ENCODE measurements at regions not wholly inside any gene's neighbourhood (a gene's known extent, or its start where the extent isn't known, plus 50 kb on each side); places are given as distances from the start of the nearest gene placed in this dataset.
"Not testable (repeated sequence)": the region's sequence is repeated elsewhere in the genome, so short reads cannot be mapped to it uniquely, and the experiment has no call there.

DNA sequence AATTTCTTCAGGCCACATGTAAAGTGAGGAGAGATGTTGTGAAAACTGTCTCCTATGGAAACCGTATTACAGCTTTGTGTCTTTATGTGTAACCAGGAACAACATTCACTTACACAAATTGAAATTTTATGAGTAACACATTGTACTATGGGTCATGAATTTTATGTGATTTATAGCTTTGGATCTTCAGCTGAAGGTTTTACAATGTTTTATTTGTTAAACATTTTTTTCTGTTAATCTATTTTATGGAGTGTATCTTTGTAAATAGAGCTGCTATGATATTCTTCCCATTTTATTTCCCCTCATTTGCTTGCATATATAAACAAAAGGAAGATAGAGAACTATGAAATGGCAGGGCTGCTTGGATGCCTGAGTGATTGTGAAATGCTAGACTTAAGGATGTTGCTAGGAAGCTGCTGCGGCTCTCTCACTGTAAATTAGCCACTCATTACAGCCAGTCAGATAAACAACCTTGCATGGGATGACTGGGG is 104.5 kb upstream of the PCLO start:
- no peak overlapping the region for H3K4me3 ChIP-seq
- TF ChIP-seq EP300 (IDR thresholded peaks at IDR 0.05) (no peak), POLR2A (IDR thresholded peaks at IDR 0.05) (no peak), POLR2AphosphoS5 (IDR thresholded peaks at IDR 0.05) (no peak)
- TF ChIP-seq, protein P1, sequence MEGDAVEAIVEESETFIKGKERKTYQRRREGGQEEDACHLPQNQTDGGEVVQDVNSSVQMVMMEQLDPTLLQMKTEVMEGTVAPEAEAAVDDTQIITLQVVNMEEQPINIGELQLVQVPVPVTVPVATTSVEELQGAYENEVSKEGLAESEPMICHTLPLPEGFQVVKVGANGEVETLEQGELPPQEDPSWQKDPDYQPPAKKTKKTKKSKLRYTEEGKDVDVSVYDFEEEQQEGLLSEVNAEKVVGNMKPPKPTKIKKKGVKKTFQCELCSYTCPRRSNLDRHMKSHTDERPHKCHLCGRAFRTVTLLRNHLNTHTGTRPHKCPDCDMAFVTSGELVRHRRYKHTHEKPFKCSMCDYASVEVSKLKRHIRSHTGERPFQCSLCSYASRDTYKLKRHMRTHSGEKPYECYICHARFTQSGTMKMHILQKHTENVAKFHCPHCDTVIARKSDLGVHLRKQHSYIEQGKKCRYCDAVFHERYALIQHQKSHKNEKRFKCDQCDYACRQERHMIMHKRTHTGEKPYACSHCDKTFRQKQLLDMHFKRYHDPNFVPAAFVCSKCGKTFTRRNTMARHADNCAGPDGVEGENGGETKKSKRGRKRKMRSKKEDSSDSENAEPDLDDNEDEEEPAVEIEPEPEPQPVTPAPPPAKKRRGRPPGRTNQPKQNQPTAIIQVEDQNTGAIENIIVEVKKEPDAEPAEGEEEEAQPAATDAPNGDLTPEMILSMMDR (IDR thresholded peaks at IDR 0.05) = no peak
- no peaks in the 10 kb centered on the region for H3K9me3 ChIP-seq
- H3K36me3 ChIP-seq = no peaks in the 10 kb centered on the region
- no peak overlapping the region for H3K27ac ChIP-seq
- DNase-seq (ENCODE audit: low spot score in 2 of 2) = no peak
- H3K4me1 ChIP-seq = no peaks in the 10 kb centered on the region
- WGBS = 43% methylated on average over 2 of the region's 2 CpGs
- no peaks in the 10 kb centered on the region for H3K27me3 ChIP-seq

DNA sequence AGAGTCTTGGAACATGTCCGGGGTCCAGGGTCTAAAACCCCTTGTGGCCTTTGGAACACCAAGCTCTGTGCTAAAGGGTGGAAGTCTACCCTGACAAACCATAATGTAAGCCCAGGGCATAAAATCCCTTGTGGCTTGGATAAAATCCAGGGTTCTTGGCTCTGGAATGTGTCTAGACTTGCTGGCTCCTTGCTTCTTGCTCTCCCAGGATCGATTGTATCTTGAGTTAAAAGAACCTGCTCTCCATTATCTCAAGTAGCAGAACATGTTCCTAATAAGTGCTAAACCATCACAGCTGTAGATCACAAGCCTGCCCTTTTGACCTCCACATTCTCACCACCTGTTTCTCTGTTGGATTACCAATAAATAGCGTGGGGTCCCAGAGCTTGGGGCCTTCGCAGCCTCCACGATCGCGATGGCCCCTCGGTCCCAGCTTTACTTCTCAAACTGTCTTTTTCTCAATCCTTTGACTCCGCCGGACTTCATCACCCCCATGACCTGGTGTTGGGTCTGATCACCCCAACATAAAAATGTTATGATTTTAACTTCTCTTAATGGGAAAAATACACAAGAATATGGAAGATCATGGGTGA is 100.9 kb upstream of the PCLO start:
- WGBS = 80% methylated on average over 10 of the region's 10 CpGs
- not testable (repeated sequence) for DNase-seq (ENCODE audit: low spot score in 2 of 2); H3K27ac ChIP-seq; H3K9me3 ChIP-seq; H3K4me3 ChIP-seq; H3K36me3 ChIP-seq; H3K4me1 ChIP-seq; H3K27me3 ChIP-seq

DNA sequence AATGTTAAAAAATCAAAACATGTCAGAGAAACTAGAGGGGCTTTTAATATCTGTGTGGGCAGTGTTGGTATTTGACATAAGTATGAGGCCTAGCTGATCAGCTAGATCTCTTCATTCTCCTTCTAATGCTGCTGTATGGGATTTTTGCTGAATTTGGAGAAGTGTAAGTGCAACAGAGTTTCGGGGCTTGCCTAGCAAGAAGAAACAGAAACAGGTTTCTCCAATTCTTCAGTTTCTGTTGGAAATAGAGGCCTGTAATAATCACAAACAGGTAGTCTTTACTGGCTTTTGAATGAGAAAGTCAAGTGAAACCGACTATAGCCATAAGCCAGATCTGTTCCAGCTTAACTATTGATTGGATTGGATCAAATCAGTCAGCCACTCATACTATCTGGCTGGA is 96.4 kb upstream of the PCLO start:
- H3K4me3 ChIP-seq = no peak overlapping the region
- H3K27me3 ChIP-seq = no peaks in the 10 kb centered on the region
- no peaks in the 10 kb centered on the region for H3K9me3 ChIP-seq
- no peak for DNase-seq (ENCODE audit: low spot score in 2 of 2)
- no peaks in the 10 kb centered on the region for H3K4me1 ChIP-seq
- no peak overlapping the region for H3K27ac ChIP-seq
- TF ChIP-seq, protein P1 (IDR thresholded peaks at IDR 0.05) = no peak
- TF ChIP-seq EP300 (IDR thresholded peaks at IDR 0.05) (no peak), POLR2AphosphoS5 (IDR thresholded peaks at IDR 0.05) (no peak), POLR2A (IDR thresholded peaks at IDR 0.05) (no peak)
- no peaks in the 10 kb centered on the region for H3K36me3 ChIP-seq
- WGBS = 88% methylated on average over 2 of the region's 2 CpGs

DNA sequence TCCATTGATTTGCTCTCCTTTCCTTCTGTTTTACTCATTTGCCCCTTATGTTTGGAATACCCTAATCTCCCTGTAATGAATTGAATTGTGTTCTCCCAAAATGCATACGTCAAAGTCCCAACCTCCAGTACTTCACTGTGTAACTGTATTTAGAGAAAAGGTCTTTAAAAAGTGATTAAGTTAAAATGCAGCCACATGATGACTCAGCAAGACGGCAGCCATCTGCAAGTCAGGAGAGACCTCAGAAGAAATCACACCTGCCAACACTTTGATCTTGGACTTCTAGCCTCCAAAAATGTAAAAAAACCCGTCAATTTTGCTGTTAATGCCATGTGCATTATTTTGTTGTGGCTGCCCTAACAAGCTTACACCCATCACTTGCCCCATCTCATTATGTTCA is 85.3 kb upstream of the PCLO start:
- no peak overlapping the region for H3K27ac ChIP-seq
- TF ChIP-seq EP300 (IDR thresholded peaks at IDR 0.05) = no peak
- TF ChIP-seq POLR2A (IDR thresholded peaks at IDR 0.05) = no peak
- TF ChIP-seq, protein P1 (IDR thresholded peaks at IDR 0.05) = no peak
- no peak for TF ChIP-seq POLR2AphosphoS5 (IDR thresholded peaks at IDR 0.05)
- H3K36me3 ChIP-seq = no peaks in the 10 kb centered on the region
- DNase-seq (ENCODE audit: low spot score in 2 of 2) = no peak
- peaks cover 7% of the 10 kb centered on the region for H3K9me3 ChIP-seq
- no peak overlapping the region for H3K4me3 ChIP-seq
- no peaks in the 10 kb centered on the region for H3K27me3 ChIP-seq
- no peaks in the 10 kb centered on the region for H3K4me1 ChIP-seq
- WGBS = 89% methylated on average over 3 of the region's 3 CpGs

DNA sequence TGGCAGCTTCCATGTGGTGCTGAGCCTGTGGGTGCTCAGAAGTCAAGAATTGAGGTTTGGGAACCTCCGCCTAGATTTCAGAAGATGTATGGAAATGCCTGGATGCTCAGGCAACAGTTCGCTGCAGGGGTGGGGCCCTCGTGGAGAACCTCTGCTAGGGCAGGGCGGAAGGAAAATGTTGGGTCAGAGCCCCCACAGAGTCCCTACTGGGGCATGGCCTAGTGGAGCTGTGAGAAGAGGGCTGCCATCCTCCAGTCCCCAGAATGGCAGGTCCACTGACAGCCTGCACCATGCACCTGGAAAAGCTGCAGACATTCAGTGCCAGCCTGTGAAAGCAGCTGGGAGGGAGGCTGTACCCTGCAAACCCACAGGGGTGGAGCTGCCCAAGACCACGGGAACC is 56.5 kb upstream of the PCLO start:
- not testable (repeated sequence) for H3K4me1 ChIP-seq; DNase-seq (ENCODE audit: low spot score in 2 of 2); H3K27ac ChIP-seq; H3K27me3 ChIP-seq; H3K36me3 ChIP-seq; H3K9me3 ChIP-seq; H3K4me3 ChIP-seq
- WGBS = 82% methylated on average over 5 of the region's 5 CpGs

DNA sequence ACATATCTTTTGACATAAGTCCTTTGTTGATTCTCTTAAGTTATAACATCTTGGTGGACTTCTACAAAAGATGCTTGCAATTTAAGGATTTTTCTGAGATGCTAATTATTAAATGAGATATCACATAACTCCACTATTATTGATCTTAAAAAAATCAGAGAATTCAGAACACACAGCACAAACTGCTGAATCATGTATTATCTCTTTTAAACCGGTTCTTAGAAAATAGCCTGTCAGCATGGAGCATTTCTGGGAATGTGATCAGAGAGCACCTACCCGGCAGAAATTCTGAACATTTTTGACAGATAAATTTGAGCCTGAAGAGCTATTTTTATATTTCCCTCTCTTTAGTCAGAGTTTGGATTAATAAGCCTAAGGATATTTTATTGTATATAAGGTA is 50.2 kb upstream of the PCLO start:
- no peaks in the 10 kb centered on the region for H3K4me1 ChIP-seq
- TF ChIP-seq, protein P1 (IDR thresholded peaks at IDR 0.05) = no peak
- TF ChIP-seq POLR2AphosphoS5 (IDR thresholded peaks at IDR 0.05) (no peak), POLR2A (IDR thresholded peaks at IDR 0.05) (no peak), EP300 (IDR thresholded peaks at IDR 0.05) (no peak)
- no peak for DNase-seq (ENCODE audit: low spot score in 2 of 2)
- H3K27me3 ChIP-seq = no peaks in the 10 kb centered on the region
- no peaks in the 10 kb centered on the region for H3K9me3 ChIP-seq
- no peak overlapping the region for H3K4me3 ChIP-seq
- WGBS = 41% methylated on average over 2 of the region's 2 CpGs
- H3K27ac ChIP-seq = no peak overlapping the region
- no peaks in the 10 kb centered on the region for H3K36me3 ChIP-seq

Data from suprapubic skin (tissue), 4 donors.